D341Med (cell line): ENCODE measurements at regions not wholly inside any gene's neighbourhood (a gene's known extent, or its start where the extent isn't known, plus 50 kb on each side); places are given as distances from the start of the nearest gene placed in this dataset.
"Not testable (repeated sequence)": the region's sequence is repeated elsewhere in the genome, so short reads cannot be mapped to it uniquely, and the experiment has no call there.

Experiments used
- DNase-seq: peaks from one replicate; pipeline ENCODE4 v3.0.0; 2012; ENCODE audit warnings: low spot score

GRCh38 chr4:138614398-138615142 lies 372.4 kb upstream of the SLC7A11 start:
- DNase-seq: no peak

- DNase-seq: no peak
Observed at GRCh38 chr4:138612428-138612827, 370.3 kb upstream of the SLC7A11 start.

- DNase-seq: no peak
Observed at GRCh38 chr4:138611721-138612120, 369.6 kb upstream of the SLC7A11 start.

GRCh38 chr4:138611017-138611416 lies 368.9 kb upstream of the SLC7A11 start:
- no peak for DNase-seq

- no peak for DNase-seq
Observed at GRCh38 chr4:138609943-138610350, 367.8 kb upstream of the SLC7A11 start.

- DNase-seq: no peak
Observed at GRCh38 chr4:138604556-138604955, 362.4 kb upstream of the SLC7A11 start.

GRCh38 chr4:138602664-138603063 lies 360.5 kb upstream of the SLC7A11 start:
- DNase-seq: no peak

GRCh38 chr4:138599965-138600364 lies 357.8 kb upstream of the SLC7A11 start:
- no peak for DNase-seq

- no peak for DNase-seq
Observed at GRCh38 chr4:138598226-138598625, 356.1 kb upstream of the SLC7A11 start.

GRCh38 chr4:138596896-138597295 lies 354.7 kb upstream of the SLC7A11 start:
- no peak for DNase-seq

- DNase-seq: no peak
Observed at GRCh38 chr4:138595731-138596460, 353.7 kb upstream of the SLC7A11 start.

- DNase-seq: peak; percentile 62
Observed at GRCh38 chr4:138595171-138595570, 353.0 kb upstream of the SLC7A11 start.

GRCh38 chr4:138592796-138593195 lies 350.6 kb upstream of the SLC7A11 start:
- no peak for DNase-seq

GRCh38 chr4:138591808-138592207 lies 349.7 kb upstream of the SLC7A11 start:
- no peak for DNase-seq

GRCh38 chr4:138588501-138588900 lies 346.4 kb upstream of the SLC7A11 start:
- DNase-seq: no peak

- no peak for DNase-seq
Observed at GRCh38 chr4:138579146-138579545, 337.0 kb upstream of the SLC7A11 start.

GRCh38 chr4:138577826-138578225 lies 335.7 kb upstream of the SLC7A11 start:
- DNase-seq: not testable (repeated sequence)

- no peak for DNase-seq
Observed at GRCh38 chr4:138577145-138577544, 335.0 kb upstream of the SLC7A11 start.

GRCh38 chr4:138576684-138577083 lies 334.5 kb upstream of the SLC7A11 start:
- DNase-seq: no peak

GRCh38 chr4:138573246-138573645 lies 331.1 kb upstream of the SLC7A11 start:
- DNase-seq: no peak

- DNase-seq: no peak
Observed at GRCh38 chr4:138572007-138572406, 329.9 kb upstream of the SLC7A11 start.

GRCh38 chr4:138567696-138568095 lies 325.5 kb upstream of the SLC7A11 start:
- no peak for DNase-seq

GRCh38 chr4:138565576-138565975 lies 323.4 kb upstream of the SLC7A11 start:
- no peak for DNase-seq
